SK-N-SH treated with all-trans-retinoic acid at 6 μM for 48 hours (cell line): ENCODE measurements at regions not wholly inside any gene's neighbourhood (a gene's known extent, or its start where the extent isn't known, plus 50 kb on each side); places are given as distances from the start of the nearest gene placed in this dataset.

Experiments used
- CREB5 ChIP-seq: fragments of 250-450 bp; sonication (Bioruptor Pico); IDR thresholded peaks from 2 replicates; pipeline ENCODE4 v1.5.1; 2020; ENCODE audit warnings: low read depth, mild to moderate bottlenecking, moderate library complexity
- CSRNP3 ChIP-seq: fragments of 250-450 bp; sonication (Bioruptor Pico); IDR thresholded peaks from 2 replicates; pipeline ENCODE4 v1.5.1; 2021; ENCODE audit warnings: mild to moderate bottlenecking, moderate library complexity
- ESRRG ChIP-seq: fragments of 250-450 bp; sonication (Bioruptor Pico); IDR thresholded peaks from 2 replicates; pipeline ENCODE4 v1.6.1; 2021; ENCODE audit warnings: mild to moderate bottlenecking
- PATZ1 ChIP-seq: fragments of 250-450 bp; sonication (Bioruptor Pico); IDR thresholded peaks from 2 replicates; pipeline ENCODE4 v1.8.0; 2020; ENCODE audit warnings: mild to moderate bottlenecking, moderate library complexity, borderline replicate concordance
- PPARA ChIP-seq: fragments of 250-450 bp; sonication (Bioruptor Pico); IDR thresholded peaks from 2 replicates; pipeline ENCODE4 v1.5.0; 2020; ENCODE audit warnings: mild to moderate bottlenecking, borderline replicate concordance
- RARB ChIP-seq: fragments of 250-450 bp; sonication (Bioruptor Pico); IDR thresholded peaks from 2 replicates; pipeline ENCODE4 v1.8.0; 2021; ENCODE audit warnings: mild to moderate bottlenecking, moderate library complexity
- SNAI2 ChIP-seq: fragments of 250-450 bp; sonication (Bioruptor Pico); IDR thresholded peaks from 2 replicates; pipeline ENCODE4 v1.5.0; 2020; ENCODE audit warnings: mild to moderate bottlenecking, moderate library complexity
- TCF4 ChIP-seq: fragments of 250-450 bp; sonication (Bioruptor Pico); IDR thresholded peaks from 2 replicates; pipeline ENCODE4 v1.8.0; 2021; ENCODE audit warnings: mild to moderate bottlenecking, moderate library complexity, borderline replicate concordance
- TSHZ2 ChIP-seq: fragments of 250-450 bp; sonication (Bioruptor Pico); IDR thresholded peaks from 2 replicates; pipeline ENCODE4 v1.5.0; 2020; ENCODE audit warnings: mild to moderate bottlenecking, moderate library complexity
- ZFP3 ChIP-seq: fragments of 250-450 bp; sonication (Bioruptor Pico); IDR thresholded peaks from 2 replicates; pipeline ENCODE4 v1.5.0; 2020; ENCODE audit warnings: mild to moderate bottlenecking, moderate library complexity
- ZFP30 ChIP-seq: fragments of 450-650 bp; formaldehyde crosslinking; IDR thresholded peaks from 2 replicates; pipeline ENCODE4 v1.5.0; 2022; ENCODE audit warnings: mild to moderate bottlenecking, moderate library complexity
- ZNF565 ChIP-seq: fragments of 450-650 bp; formaldehyde crosslinking; conservative IDR thresholded peaks from 2 replicates; pipeline ENCODE4 v1.5.0; 2020; ENCODE audit warnings: low read depth, mild to moderate bottlenecking, moderate library complexity
- ZNF8 ChIP-seq: fragments of 450-650 bp; formaldehyde crosslinking; IDR thresholded peaks from 2 replicates; pipeline ENCODE4 v1.5.0; 2020; ENCODE audit warnings: mild to moderate bottlenecking, moderate library complexity

GRCh38 chr6:80404889-80405288 lies 298.4 kb downstream of the BCKDHB start:
- no peak for TF ChIP-seq RARB (CRISPR knock-in tag)
- TF ChIP-seq ZNF8 (CRISPR knock-in tag): no peak
- TF ChIP-seq TSHZ2 (CRISPR knock-in tag): no peak
- TF ChIP-seq PATZ1: no peak
- no peak for TF ChIP-seq ZNF565 (CRISPR knock-in tag)
- TF ChIP-seq ESRRG (CRISPR knock-in tag): no peak
- TF ChIP-seq CSRNP3 (CRISPR knock-in tag): no peak
- no peak for TF ChIP-seq PPARA (CRISPR knock-in tag)
- no peak for TF ChIP-seq SNAI2 (CRISPR knock-in tag)
- TF ChIP-seq CREB5 (CRISPR knock-in tag): no peak
- no peak for TF ChIP-seq ZFP30 (CRISPR knock-in tag)
- TF ChIP-seq ZFP3 (CRISPR knock-in tag): no peak
- TF ChIP-seq TCF4: no peak
